Activated T-cell treated with anti-CD3 and anti-CD28 coated beads, Interleukin-2, amount 50 U/mL, for 24 hours (primary cell): ENCODE measurements at regions not wholly inside any gene's neighbourhood (a gene's known extent, or its start where the extent isn't known, plus 50 kb on each side); places are given as distances from the start of the nearest gene placed in this dataset.
"Not testable (repeated sequence)": the region's sequence is repeated elsewhere in the genome, so short reads cannot be mapped to it uniquely, and the experiment has no call there.

Experiments used
- DNase-seq: peaks from one replicate; pipeline ENCODE4 v3.0.0-alpha.2; 2020
- H3K27ac Mint-ChIP-seq: 2 replicates; pipeline ENCODE4 v1.8.0; 2020; ENCODE audit warnings: mild to moderate bottlenecking, mixed read lengths
- H3K27me3 Mint-ChIP-seq: 2 replicates; pipeline ENCODE4 v1.8.0; 2020; ENCODE audit warnings: mixed read lengths
- H3K36me3 Mint-ChIP-seq: 2 replicates; pipeline ENCODE4 v1.8.0; 2020; ENCODE audit warnings: low read depth, mixed read lengths
- H3K4me1 Mint-ChIP-seq: 2 replicates; pipeline ENCODE4 v1.8.0; 2020; ENCODE audit warnings: low read depth, mixed read lengths
- H3K4me3 Mint-ChIP-seq: 2 replicates; pipeline ENCODE4 v1.8.0; 2020; ENCODE audit warnings: mild to moderate bottlenecking, moderate library complexity, mixed read lengths
- H3K9me3 Mint-ChIP-seq: 2 replicates; pipeline ENCODE4 v1.8.0; 2020; ENCODE audit warnings: mixed read lengths

GRCh38 chr3:152650177-152650576, 184.8 kb upstream of the P2RY1 start:
- H3K4me3 Mint-ChIP-seq, result no peak overlapping the region
- H3K36me3 Mint-ChIP-seq, result no peaks in the 10 kb centered on the region
- DNase-seq, result no peak
- no peak overlapping the region for H3K27ac Mint-ChIP-seq
- peaks cover 9% of the 10 kb centered on the region for H3K27me3 Mint-ChIP-seq
- peaks cover 1% of the 10 kb centered on the region for H3K9me3 Mint-ChIP-seq
- H3K4me1 Mint-ChIP-seq, result no peaks in the 10 kb centered on the region

DNA sequence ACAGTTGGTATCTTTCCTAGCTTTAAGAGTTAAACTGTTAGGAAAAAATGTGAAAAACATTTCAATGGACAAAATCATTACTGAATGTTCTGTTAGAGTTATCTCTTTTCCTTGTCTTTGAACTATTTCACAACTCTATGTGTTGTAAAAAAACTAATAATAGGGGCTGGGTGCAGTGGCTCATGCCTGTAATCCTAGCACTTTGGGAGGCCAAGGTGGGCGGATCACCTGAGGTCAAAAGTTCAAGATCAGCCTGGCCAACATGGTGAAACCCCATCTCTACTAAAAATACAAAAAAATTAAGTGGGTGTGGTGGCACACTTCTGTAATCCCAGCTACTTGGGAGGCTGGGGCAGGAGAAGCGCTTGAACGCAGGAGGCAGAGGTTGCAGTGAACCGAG, 184.0 kb upstream of the P2RY1 start:
- not testable (repeated sequence) for H3K27ac Mint-ChIP-seq, H3K9me3 Mint-ChIP-seq, H3K27me3 Mint-ChIP-seq, H3K36me3 Mint-ChIP-seq, DNase-seq, H3K4me3 Mint-ChIP-seq, H3K4me1 Mint-ChIP-seq

DNA sequence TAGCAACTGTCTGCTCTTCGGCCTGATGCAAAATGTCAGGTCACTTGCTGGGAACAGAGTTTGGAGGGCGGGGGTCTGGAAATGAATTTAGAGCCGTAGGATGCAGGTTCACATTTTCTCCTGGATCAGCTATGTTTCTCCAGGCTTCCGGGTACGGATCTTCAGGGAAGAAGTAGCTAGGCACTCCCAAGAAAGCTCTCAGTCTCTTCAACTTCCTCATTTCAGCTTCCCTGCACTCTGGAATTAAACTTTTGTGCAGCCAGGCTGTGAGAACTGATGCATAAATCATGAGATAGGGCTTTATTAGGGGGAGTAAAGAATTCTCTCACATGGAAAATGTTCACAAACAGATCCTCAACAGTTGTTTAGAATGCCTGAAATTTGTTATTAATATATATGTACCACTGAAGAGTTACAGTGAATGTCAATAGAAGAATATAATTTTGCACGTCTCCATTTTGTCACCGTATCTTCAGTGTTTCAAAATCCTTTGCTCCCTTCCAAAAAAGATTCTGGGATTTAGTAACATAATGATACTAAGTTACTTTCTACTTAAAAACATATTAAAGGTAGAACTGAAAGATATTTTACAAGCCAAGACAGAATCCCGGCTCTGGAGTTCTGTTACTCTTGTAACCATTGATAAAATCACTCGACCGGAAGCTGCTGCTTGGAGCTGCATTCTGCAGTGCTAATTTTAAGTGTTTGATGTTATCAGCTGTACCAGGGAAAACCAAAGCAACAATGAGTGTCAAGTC, 178.5 kb upstream of the P2RY1 start:
- no peak overlapping the region for H3K4me3 Mint-ChIP-seq
- peaks cover 6% of the 10 kb centered on the region for H3K4me1 Mint-ChIP-seq
- H3K27ac Mint-ChIP-seq, result no peak overlapping the region
- peaks cover 11% of the 10 kb centered on the region for H3K27me3 Mint-ChIP-seq
- DNase-seq, result no peak
- no peaks in the 10 kb centered on the region for H3K36me3 Mint-ChIP-seq
- peaks cover 7% of the 10 kb centered on the region for H3K9me3 Mint-ChIP-seq

DNA sequence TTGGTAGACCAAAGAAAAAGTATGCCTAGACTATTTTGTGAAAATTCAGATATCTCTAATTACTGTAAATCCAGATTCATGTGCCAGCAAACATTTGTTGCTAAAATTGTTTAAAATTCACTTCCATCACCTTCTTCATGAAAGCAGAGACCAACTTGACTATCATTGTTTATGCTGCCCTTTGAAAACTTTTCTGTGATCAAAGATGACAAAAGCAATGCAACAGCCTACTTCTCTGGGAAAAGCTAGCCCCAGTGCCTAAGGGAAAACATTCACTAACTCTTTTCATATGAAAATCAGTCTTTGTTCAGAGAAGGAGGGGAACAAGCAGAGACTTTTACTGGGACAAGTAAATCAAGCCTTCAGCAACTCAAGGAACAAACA, 178.0 kb upstream of the P2RY1 start:
- Mint-ChIP-seq H3K9me3 (peaks cover 10% of the 10 kb centered on the region), H3K4me1 (peaks cover 6% of the 10 kb centered on the region), H3K36me3 (no peaks in the 10 kb centered on the region), H3K27me3 (peaks cover 11% of the 10 kb centered on the region), H3K27ac (no peak overlapping the region), H3K4me3 (no peak overlapping the region)
- no peak for DNase-seq

DNA sequence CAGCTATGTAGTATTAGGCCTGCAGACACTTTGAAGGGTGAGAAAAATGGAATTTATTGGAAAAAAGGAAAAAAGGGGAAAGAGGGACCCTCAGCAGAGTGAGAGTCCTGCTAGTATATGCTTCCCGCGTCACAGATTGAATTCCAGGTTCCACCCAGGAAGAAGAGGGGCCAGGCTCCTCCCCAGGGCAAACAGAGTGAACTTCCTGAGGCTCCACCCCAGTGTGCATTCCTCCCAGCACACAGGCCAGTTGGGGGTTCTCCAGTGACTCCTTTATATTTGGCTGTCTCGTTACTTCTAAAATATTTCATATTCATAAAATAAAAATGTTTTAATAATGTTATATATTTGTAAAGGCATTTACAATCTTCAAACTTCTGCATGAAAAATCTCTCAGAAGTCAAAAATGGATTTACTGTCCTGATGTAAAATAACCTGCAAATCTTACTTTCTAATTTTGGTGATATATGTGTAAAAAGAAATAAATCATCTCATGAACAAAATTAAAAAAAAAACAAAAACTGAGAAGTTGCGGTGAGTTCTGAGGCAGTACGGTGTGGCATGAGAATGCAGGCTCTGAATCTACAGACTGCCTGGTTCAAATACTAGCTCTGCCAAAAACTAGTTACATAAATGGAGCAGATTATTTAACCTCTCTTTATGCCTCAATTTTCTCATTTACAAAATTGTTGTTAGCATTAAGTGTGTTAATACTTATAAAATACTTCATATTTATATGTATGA, 175.8 kb upstream of the P2RY1 start:
- no peak for DNase-seq
- Mint-ChIP-seq H3K4me1 (peaks cover 6% of the 10 kb centered on the region), H3K4me3 (no peak overlapping the region), H3K27me3 (peaks cover 10% of the 10 kb centered on the region), H3K36me3 (no peaks in the 10 kb centered on the region), H3K27ac (no peak overlapping the region), H3K9me3 (peaks cover 14% of the 10 kb centered on the region)

DNA sequence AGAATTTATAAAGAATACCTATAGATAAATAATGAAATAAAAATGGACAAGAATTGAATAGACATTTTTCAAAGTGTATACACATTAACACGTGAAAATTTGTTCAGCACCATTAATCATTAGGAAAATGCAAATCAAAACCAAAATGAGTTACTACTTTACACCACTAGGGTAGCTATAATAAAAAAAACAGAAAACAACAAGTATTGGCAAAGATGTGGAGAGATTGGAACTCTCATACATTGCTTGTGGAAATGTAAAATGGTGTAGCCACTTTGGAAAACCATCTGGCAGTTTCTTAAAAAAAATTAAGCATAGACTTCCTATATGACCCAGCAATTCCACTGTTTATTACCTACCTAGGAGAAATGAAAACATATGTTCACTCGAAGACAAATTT, 172.8 kb upstream of the P2RY1 start:
- H3K4me3 Mint-ChIP-seq, result no peak overlapping the region
- no peak overlapping the region for H3K27ac Mint-ChIP-seq
- no peaks in the 10 kb centered on the region for H3K27me3 Mint-ChIP-seq
- no peak for DNase-seq
- H3K36me3 Mint-ChIP-seq, result no peaks in the 10 kb centered on the region
- peaks cover 9% of the 10 kb centered on the region for H3K4me1 Mint-ChIP-seq
- peaks cover 14% of the 10 kb centered on the region for H3K9me3 Mint-ChIP-seq

DNA sequence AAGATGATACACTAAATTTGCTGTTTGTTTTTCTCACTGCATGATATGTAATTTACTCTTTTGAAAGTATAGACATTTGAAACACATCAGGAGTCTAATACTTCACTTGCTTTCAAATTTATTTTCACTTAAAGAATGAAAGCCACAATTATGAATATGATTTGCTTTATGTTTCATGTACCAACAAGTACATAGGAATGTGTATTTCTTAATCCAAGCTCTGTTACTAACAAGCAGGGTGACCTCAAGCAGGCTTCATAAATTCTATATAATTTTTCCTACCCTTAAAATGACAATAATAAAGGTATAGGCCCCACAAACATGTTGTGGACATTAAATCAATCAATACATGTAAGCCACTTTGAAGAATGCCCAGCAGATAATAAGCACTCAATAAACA, 170.2 kb upstream of the P2RY1 start:
- H3K27me3 Mint-ChIP-seq, result no peaks in the 10 kb centered on the region
- peaks cover 9% of the 10 kb centered on the region for H3K4me1 Mint-ChIP-seq
- no peak overlapping the region for H3K27ac Mint-ChIP-seq
- no peaks in the 10 kb centered on the region for H3K36me3 Mint-ChIP-seq
- peaks cover 14% of the 10 kb centered on the region for H3K9me3 Mint-ChIP-seq
- no peak overlapping the region for H3K4me3 Mint-ChIP-seq
- no peak for DNase-seq

- DNase-seq, result no peak
- no peak overlapping the region for H3K27ac Mint-ChIP-seq
- H3K9me3 Mint-ChIP-seq, result peaks cover 2% of the 10 kb centered on the region
- no peak overlapping the region for H3K4me3 Mint-ChIP-seq
- H3K4me1 Mint-ChIP-seq, result peaks cover 13% of the 10 kb centered on the region
- H3K36me3 Mint-ChIP-seq, result no peaks in the 10 kb centered on the region
- H3K27me3 Mint-ChIP-seq, result peaks cover 13% of the 10 kb centered on the region
These were observed 167.7 kb upstream of the P2RY1 start for GRCh38 chr3:152667267-152667666.

DNA sequence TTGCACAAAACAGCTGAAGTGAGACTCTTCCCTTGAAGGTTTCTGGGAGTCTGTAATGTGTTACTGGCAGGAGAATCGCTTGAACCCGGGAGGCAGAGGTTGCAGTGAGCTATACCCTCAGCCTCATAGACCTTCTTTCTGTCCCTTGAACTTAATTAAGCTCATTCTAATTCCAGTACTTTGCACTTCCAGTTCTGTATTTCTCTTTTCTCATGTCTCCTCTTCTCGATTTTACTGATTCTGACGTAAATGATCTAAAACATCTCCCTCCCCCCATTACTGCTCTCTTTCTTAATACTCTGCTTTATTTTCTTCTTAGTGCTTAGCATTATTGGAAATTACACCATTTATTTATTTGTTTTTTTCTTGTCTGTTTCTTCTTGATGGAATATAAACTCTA, 165.4 kb upstream of the P2RY1 start:
- no peak overlapping the region for H3K27ac Mint-ChIP-seq
- no peak overlapping the region for H3K4me3 Mint-ChIP-seq
- no peaks in the 10 kb centered on the region for H3K9me3 Mint-ChIP-seq
- peaks cover 14% of the 10 kb centered on the region for H3K27me3 Mint-ChIP-seq
- DNase-seq, result no peak
- H3K36me3 Mint-ChIP-seq, result no peaks in the 10 kb centered on the region
- peaks cover 13% of the 10 kb centered on the region for H3K4me1 Mint-ChIP-seq

GRCh38 chr3:152671446-152672319, 163.2 kb upstream of the P2RY1 start:
- Mint-ChIP-seq H3K4me1 (peaks cover 4% of the 10 kb centered on the region), H3K36me3 (no peaks in the 10 kb centered on the region), H3K9me3 (no peaks in the 10 kb centered on the region), H3K27ac (no peak overlapping the region), H3K27me3 (peaks cover 16% of the 10 kb centered on the region), H3K4me3 (no peak overlapping the region)
- no peak for DNase-seq

GRCh38 chr3:152672320-152672649, 162.6 kb upstream of the P2RY1 start:
- H3K4me3 Mint-ChIP-seq, result no peak overlapping the region
- H3K4me1 Mint-ChIP-seq, result peaks cover 4% of the 10 kb centered on the region
- H3K36me3 Mint-ChIP-seq, result no peaks in the 10 kb centered on the region
- peaks cover 16% of the 10 kb centered on the region for H3K27me3 Mint-ChIP-seq
- H3K9me3 Mint-ChIP-seq, result no peaks in the 10 kb centered on the region
- DNase-seq, result no peak
- no peak overlapping the region for H3K27ac Mint-ChIP-seq

DNA sequence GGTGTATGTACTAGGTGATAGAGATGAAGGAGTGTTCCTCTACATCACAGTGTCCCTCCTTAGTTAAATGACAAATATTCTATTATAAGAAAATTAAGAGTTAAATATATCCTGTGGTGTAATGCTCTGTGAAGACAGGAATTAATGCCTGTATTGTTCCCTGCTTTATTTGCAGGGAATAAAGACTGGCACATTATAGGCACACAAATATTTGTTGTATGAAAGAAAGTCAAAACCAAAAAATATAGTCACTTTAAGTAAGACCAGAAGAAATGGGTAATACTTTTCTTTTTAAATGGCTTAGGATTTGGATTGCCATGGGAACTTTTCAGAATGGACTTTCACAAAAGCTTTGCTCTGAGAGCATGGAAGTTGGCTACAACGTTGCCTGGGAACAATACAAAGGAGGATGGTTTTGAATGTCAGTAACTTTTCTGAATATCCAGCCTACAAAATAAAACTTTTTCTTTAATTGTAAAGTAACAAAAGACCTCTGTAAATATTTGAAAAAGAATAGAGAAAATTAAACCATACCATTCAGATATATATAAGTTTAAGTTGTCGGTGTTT, 158.0 kb upstream of the P2RY1 start:
- no peaks in the 10 kb centered on the region for H3K4me1 Mint-ChIP-seq
- H3K27me3 Mint-ChIP-seq, result peaks cover 7% of the 10 kb centered on the region
- H3K4me3 Mint-ChIP-seq, result no peak overlapping the region
- no peak overlapping the region for H3K27ac Mint-ChIP-seq
- no peaks in the 10 kb centered on the region for H3K9me3 Mint-ChIP-seq
- H3K36me3 Mint-ChIP-seq, result no peaks in the 10 kb centered on the region
- no peak for DNase-seq

GRCh38 chr3:152677491-152677890, 157.4 kb upstream of the P2RY1 start:
- H3K4me3 Mint-ChIP-seq, result no peak overlapping the region
- H3K27me3 Mint-ChIP-seq, result peaks cover 2% of the 10 kb centered on the region
- no peak overlapping the region for H3K27ac Mint-ChIP-seq
- DNase-seq, result no peak
- no peaks in the 10 kb centered on the region for H3K9me3 Mint-ChIP-seq
- no peaks in the 10 kb centered on the region for H3K4me1 Mint-ChIP-seq
- no peaks in the 10 kb centered on the region for H3K36me3 Mint-ChIP-seq

DNA sequence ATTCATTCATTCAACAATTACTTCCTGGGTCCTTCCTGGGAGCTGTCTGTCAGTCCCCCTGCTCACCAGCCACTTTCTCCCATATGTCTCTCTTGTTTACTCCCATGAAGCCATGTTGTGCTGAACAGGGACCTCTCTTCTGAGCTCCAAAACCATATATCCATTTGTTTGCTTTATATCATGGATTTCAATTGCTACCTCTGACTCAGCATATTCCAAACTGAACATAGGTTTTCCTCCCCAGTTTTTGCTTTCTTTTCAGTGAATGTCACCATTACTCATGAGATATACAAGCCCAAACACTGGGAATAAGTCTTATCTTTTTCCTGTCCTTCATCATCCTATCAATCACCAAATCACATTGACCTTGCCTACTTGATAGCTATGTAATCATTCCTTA, 152.5 kb upstream of the P2RY1 start:
- H3K9me3 Mint-ChIP-seq, result no peaks in the 10 kb centered on the region
- H3K36me3 Mint-ChIP-seq, result no peaks in the 10 kb centered on the region
- peaks cover 3% of the 10 kb centered on the region for H3K27me3 Mint-ChIP-seq
- H3K27ac Mint-ChIP-seq, result no peak overlapping the region
- no peak overlapping the region for H3K4me3 Mint-ChIP-seq
- H3K4me1 Mint-ChIP-seq, result no peaks in the 10 kb centered on the region
- no peak for DNase-seq
